ENCODE measurements at regions not wholly inside any gene's neighbourhood (a gene's known extent, or its start where the extent isn't known, plus 50 kb on each side); places are given as distances from the start of the nearest gene placed in this dataset.
"Not testable (repeated sequence)": the region's sequence is repeated elsewhere in the genome, so short reads cannot be mapped to it uniquely, and the experiment has no call there.

GRCh38 chr13:85141401-85141800 is 657.8 kb downstream of the SLITRK6 start:
- DNase-seq (ENCODE audit: insufficient read length, low spot score) (no peak), FAIRE-seq (no peak)

GRCh38 chr13:85140192-85140591 is 659.0 kb downstream of the SLITRK6 start:
- no peak for FAIRE-seq

GRCh38 chr13:85137516-85137915 is 661.7 kb downstream of the SLITRK6 start:
- DNase-seq (ENCODE audit: insufficient read length, low spot score), result no peak
- FAIRE-seq, result no peak

More at GRCh38 chr13:85140192-85140591, 659.0 kb downstream of the SLITRK6 start:
- no peak for DNase-seq (ENCODE audit: insufficient read length, low spot score)

- FAIRE-seq (no peak), DNase-seq (ENCODE audit: insufficient read length, low spot score) (no peak)
Observed at GRCh38 chr13:85132986-85133385, 666.2 kb downstream of the SLITRK6 start.

- DNase-seq (ENCODE audit: insufficient read length, low spot score); FAIRE-seq: not testable (repeated sequence)
Observed at GRCh38 chr13:85123501-85123900, 675.7 kb downstream of the SLITRK6 start.

GRCh38 chr13:85108356-85108755 is 690.9 kb downstream of the SLITRK6 start:
- DNase-seq (ENCODE audit: insufficient read length, low spot score) (no peak), FAIRE-seq (no peak)

GRCh38 chr13:85099245-85099644 is 700.0 kb downstream of the SLITRK6 start:
- FAIRE-seq (no peak), DNase-seq (ENCODE audit: insufficient read length, low spot score) (no peak)

- no peak for FAIRE-seq
- DNase-seq (ENCODE audit: insufficient read length, low spot score), result no peak
Observed at GRCh38 chr13:85095418-85096272, 703.6 kb downstream of the SLITRK6 start.

- DNase-seq (ENCODE audit: insufficient read length, low spot score) (no peak), FAIRE-seq (no peak)
Observed at GRCh38 chr13:85093808-85094207, 705.4 kb downstream of the SLITRK6 start.

- DNase-seq (ENCODE audit: insufficient read length, low spot score) (no peak), FAIRE-seq (no peak)
Observed at GRCh38 chr13:85091631-85092234, 707.5 kb downstream of the SLITRK6 start.

- no peak for FAIRE-seq
- no peak for DNase-seq (ENCODE audit: insufficient read length, low spot score)
Observed at GRCh38 chr13:85089186-85089585, 710.0 kb downstream of the SLITRK6 start.

GRCh38 chr13:85080691-85081090 is 718.5 kb downstream of the SLITRK6 start:
- DNase-seq (ENCODE audit: insufficient read length, low spot score) (no peak), FAIRE-seq (no peak)

GRCh38 chr13:85076343-85076742 is 722.9 kb downstream of the SLITRK6 start:
- FAIRE-seq (no peak), DNase-seq (ENCODE audit: insufficient read length, low spot score) (no peak)

GRCh38 chr13:85074543-85075313 is 724.5 kb downstream of the SLITRK6 start:
- FAIRE-seq (no peak), DNase-seq (ENCODE audit: insufficient read length, low spot score) (no peak)

- DNase-seq (ENCODE audit: insufficient read length, low spot score) (no peak), FAIRE-seq (no peak)
Observed at GRCh38 chr13:85068231-85068630, 731.0 kb downstream of the SLITRK6 start.

- no peak for DNase-seq (ENCODE audit: insufficient read length, low spot score)
- FAIRE-seq, result no peak
Observed at GRCh38 chr13:85040215-85040614, 759.0 kb downstream of the SLITRK6 start.

- FAIRE-seq (no peak), DNase-seq (ENCODE audit: insufficient read length, low spot score) (no peak)
Observed at GRCh38 chr13:85031771-85032170, 767.4 kb downstream of the SLITRK6 start.

- FAIRE-seq (no peak), DNase-seq (ENCODE audit: insufficient read length, low spot score) (no peak)
Observed at GRCh38 chr13:85028035-85028434, 771.2 kb downstream of the SLITRK6 start.

GRCh38 chr13:85019121-85019520 is 780.1 kb downstream of the SLITRK6 start:
- DNase-seq (ENCODE audit: insufficient read length, low spot score) (no peak), FAIRE-seq (no peak)

GRCh38 chr13:85013006-85013405 is 786.2 kb downstream of the SLITRK6 start:
- no peak for FAIRE-seq
- DNase-seq (ENCODE audit: insufficient read length, low spot score), result no peak

GRCh38 chr13:85009447-85009846 is 789.8 kb downstream of the SLITRK6 start:
- FAIRE-seq (no peak), DNase-seq (ENCODE audit: insufficient read length, low spot score) (no peak)

Measured in GM19239 (cell line).